NCI-H2196 treated with DMSO at 0.1 percent for 48 hours (cell line): ENCODE measurements at regions not wholly inside any gene's neighbourhood (a gene's known extent, or its start where the extent isn't known, plus 50 kb on each side); places are given as distances from the start of the nearest gene placed in this dataset.
"Not testable (repeated sequence)": the region's sequence is repeated elsewhere in the genome, so short reads cannot be mapped to it uniquely, and the experiment has no call there.

Experiments
- DNase-seq: peaks from one replicate; lab custom pipeline; 2025; ENCODE audit not compliant: unreplicated experiment; lab: John Stamatoyannopoulos, UW

DNA sequence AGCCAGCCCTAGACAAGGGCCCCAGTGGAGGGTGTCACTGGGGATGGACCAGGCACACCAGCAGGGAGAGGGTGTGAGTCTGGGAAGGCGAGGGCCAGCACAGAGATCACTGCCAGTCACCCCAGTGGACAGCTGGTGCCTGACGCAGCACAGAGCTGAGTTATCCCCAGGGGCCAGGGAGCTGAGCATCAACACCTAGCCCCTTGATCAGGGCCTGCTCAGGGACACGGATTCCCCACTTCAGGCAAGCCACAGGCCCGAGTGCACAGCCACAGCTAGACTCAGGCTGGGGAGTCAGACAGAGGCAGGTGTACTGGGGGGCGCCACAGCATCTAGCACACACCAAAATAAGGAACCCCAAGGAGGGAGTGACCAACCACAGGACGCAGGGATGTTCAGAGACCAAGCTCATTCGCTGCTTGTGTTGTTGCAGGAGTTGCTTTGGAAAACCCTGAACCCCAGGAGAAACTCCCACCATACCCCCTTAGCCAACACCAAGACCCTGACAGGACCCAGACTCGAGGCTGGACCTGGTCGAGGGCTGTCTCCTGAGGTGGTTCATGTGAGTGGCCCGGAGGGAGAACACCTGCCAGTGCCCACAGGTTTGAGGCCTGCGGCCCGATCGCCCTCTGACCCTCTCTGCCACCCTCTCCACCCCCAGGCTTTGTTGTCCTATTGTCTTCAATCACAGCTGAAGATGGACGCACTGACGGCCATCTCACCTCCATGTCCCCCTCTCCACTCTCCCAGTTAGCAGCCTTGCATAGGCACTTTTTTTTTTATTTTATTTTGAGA lies 146.8 kb downstream of the TPRA1 start:
- DNase-seq, result no peak

DNA sequence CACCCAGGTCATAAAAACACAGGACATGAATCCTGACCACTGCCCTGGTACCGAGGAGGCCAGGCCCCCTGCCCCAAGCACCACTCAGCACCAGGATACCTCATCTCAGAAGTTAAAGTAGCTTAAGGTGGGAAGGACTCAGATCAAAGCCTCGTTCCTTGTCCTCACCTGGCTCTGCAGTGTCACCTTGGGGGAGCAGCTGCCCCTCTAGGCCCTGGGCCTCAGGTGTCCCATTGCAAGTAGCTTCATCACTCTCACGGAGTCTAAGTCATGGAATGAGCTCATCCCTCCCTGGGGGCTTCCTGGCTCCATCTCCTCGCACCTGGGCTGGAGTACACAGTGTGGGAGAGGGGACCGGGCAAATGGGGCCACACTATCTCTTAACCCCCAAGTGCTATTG lies 148.0 kb downstream of the TPRA1 start:
- no peak for DNase-seq

DNA sequence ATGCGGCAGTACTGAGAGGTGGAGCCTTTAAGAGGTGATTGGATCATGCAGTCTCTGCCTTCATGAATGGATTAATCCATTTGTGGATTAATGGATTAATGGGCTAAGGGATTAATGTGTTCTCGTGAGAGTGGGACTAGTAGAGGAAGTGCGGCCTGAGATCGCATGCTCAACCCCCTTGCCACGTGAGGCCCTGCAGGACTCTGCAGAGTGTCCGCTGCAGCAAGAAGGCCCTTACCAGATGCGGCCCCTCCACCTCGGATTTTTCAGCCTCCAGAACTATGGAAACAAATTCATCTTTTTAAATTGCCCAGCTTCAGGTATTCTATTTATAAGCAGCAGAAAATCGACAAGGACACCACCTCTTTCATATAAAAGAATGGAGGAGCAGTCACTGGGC lies 148.8 kb downstream of the TPRA1 start:
- no peak for DNase-seq

DNA sequence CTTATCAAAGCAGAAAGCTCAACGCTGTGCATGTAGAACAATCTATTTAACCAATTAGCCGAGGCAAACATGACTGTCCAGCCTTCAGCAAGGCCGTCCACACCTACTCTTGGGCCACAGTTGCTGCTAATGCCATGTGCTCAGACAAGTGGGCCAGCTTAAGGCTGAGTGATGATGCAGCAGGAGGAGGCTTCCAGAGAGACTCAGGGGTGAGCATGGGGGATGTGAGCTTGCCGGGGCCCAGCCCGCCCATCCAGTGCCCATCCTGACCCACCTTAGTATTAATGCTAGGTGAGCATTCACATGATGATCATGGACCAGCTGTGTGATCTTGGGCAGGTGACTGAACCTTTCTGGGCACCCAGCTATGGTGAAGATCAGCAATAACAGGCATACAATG lies 150.1 kb downstream of the TPRA1 start:
- no peak for DNase-seq

DNA sequence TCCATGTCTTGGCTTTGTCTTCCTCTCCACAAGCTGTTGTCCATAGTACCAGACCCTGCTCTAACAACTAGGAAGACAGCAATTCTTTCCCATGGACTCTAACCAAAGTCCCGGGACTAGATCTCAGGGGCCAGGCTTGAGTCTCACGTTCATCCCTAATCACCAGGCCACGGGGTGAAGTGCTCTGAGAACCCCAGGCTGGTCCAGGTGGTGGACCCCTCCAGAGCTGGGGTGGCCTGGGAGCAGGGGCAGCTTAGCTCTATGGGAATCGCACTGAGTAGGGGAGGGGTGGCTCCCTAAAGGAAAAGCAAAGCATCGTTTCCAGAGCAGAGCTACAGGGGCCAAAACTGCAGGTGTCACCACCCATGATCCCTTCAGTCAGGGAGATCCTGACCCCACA lies 150.9 kb downstream of the TPRA1 start:
- no peak for DNase-seq

DNA sequence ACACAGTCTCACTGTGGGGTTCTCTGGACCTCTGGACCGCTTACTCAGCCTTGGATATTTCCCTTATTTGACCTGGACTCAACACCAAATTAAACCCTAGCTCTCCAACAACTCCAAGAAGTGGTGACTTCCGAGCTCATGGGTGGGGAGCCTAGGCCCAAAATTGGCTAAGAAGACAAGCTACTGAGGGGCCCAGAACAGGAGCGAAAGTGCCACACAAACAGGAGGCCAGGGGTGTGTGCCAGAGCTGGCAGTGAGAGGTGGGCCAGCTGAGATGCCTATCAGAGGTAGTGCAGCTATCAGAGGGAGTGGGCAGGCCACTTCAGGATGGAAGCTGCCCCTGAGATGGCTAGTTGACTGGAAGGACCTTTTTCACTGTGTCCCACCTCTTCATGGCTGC lies 151.1 kb upstream of the PRR20G start:
- no peak for DNase-seq

DNA sequence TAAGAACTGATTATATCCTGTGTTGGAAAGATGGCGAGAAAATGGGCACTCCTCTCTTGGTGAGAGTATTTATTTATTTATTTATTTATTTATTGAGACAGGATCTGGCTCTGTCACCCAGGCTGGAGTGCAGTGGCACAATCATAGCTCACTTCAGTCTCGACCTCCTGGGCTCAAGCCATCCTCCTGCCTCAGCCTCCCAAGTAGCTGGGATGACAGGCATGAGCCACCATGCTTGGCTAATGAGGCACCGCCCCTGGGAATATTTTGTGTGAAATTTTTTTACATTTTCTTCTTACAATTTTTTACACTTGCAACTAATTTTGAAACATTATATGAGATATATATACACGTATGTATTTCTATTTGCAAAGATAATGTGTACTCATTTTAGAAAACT lies 150.5 kb upstream of the PRR20G start:
- no peak for DNase-seq

DNA sequence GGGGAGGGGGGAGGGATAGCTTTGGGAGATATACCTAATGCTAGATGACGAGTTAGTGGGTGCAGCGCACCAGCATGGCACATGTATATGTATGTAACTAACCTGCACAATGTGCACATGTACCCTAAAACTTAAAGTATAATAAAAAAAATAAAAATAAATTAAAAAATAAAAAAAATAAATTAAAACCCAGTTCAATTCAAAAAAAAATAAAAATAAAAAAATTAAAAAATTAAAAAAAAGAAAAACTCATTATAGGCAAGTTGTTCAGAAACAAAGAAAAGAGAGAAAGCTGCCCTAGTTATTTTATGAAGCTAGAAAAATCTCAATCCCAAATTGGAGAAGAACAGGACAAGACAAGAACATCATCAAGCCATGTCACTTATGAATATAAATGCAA lies 147.5 kb upstream of the PRR20G start:
- not testable (repeated sequence) for DNase-seq

DNA sequence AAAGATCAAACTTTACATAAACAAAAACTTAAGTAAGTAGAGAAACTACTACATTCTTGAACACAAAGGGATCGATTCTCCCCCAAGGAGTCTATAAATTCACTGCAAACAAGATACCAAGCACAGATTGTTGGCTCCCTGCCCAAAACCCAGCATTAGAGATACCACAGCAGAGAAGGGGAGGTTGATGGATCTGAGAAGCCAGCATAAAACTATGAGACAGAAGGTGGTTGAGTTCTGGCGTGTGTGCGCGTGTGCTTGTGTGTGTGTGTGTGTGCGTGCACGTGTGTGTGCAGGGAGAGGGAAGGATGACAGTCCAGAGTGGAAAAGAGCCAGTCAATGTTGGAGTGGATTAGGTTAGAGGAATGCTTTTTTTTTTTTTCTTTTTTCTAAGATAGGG lies 143.2 kb upstream of the PRR20G start:
- no peak for DNase-seq

DNA sequence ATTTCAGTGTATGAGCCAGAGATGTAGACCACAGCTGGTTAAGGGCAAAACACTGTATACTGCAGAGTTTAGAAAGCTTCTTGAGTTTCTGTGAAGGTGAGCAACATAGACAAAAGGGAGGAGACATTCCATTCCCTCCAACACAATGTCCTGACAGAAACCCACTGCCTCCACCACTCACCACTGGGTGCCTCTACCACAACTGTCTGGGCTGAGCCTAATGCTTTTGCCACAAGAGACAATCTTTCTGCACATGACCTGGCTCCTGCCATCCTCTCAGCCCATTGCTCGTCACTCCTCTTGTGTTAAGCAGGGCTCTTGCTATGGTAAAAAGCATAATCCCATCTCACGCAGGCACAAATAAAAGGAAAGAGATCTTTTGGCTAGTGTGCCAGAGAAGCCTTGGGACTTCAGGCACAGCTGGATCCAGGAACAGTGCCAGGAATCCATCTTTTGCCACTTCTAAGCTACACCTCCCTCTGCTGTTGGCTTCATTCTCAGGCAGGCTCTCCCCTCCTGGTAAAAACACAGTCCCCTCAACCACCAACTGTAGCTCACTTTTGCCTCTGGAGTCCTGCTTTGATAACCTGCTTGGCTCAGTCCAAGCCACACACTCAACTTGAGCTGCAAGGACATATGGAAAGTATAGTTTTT lies 140.6 kb upstream of the PRR20G start:
- no peak for DNase-seq

DNA sequence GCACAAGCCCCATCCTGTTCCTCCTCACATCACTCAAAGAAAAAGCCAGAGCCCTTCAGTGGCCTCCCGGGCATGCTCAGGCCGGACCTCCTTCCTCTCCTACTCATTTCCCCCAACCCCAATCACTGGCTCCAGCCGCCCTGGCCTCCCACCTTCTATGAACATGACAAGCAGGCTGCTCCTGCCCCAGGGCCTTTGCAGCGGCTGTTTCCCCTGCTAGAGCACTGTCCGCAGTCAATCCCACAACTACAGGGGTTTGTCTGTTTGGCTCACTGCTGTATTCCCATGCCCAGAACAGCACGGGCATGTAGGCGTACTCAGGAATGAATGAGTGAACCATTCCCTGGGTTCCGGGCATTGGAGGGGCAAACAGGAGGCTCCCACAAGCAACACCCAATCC lies 139.8 kb upstream of the PRR20G start:
- DNase-seq, result no peak

DNA sequence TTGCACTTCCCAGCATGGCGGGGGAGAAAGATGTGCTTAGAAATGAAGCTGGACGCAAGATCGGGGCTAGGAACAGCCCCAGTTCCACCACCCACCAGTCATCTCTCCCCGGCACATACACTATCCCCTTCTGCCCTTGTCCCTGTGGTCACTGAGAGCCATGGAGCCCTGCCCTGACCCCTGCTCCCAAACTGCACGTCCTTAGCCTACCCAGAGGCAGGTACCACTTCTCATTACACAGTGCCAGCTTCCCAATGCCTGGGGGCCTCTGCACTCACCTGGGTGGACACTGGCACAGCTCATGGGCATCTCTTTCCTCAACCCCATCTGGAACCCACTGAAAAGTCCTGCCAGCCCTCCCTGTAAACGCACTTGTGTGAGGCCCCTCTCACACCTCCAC lies 139.3 kb upstream of the PRR20G start:
- DNase-seq, result no peak

DNA sequence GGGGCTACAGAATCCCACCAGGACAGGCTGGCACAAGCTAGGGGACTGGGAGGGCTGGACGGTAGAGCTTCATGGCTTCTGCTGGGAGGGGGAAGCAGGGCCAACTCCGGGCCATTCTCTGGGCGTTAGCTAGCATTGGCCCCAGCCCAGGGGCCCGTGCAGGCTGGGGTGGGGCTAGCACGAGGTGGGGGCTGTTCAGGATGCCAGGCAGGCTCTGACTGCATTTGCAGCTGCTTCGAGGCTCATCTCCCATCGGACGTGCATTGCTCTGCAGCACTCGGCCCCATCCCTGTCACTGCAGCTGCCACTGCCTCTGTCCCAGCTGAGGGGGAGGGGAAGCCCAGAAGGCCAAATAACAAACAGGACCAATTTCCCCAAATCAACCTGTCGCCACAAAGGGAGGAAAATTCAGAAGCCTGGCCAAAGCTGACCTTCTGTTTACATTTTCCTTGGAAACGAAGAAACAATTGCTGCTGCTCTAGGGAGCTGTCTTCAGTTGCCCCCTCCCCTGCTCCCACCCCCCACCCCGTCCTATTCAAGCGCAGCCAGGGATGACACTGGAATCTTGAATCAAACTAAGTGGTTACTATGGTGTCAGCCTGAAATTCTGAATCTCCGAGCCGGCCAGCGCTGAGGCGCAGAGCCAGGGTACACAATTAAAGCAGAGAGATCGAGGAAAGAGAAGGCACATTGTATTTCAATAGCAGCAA lies 138.8 kb upstream of the PRR20G start:
- DNase-seq, result no peak

DNA sequence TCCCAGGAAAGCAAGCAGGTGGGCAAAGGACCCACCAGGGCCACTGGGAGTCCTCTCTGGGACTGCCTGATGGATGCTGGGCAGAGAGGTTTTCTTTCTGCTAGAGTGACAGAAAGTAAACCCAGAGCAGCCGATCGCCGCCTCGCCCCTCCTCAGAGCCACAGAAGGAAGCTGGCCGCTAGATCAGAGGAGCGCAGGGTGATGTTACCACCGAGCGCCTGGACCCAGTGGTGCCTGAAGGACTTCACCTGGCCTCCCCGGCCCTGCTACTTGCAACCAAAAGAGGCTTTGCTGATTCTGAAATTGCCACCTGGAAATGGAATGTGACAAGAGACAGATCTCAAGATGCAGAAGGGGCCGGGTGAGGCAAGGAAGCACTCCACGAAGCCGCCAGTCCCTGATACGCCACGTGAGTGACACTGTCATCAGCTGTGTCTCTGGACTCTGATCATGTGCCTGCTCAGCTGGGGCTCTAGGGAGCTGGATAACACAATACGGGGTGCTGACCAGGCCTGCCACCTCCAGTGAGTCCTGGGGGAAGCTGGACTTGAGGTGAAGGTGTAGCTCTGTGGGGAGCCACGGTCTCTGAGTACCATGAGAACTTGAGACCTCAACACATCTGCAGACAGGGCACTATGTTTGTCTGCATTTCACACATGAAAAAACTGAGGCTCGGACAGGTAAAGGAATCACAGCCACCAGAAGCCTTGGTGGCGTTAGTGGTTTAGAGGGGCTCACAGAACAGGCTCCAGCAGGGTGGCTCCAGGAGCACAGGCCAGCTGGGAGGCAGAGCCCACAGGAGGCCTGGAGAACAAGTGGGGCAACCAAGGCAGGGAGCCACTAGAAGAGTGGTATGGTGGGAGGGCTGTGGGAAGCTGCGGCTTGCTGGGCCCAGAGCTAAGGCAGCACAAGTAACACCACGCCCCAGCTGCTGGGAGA lies 137.9 kb upstream of the PRR20G start:
- no peak for DNase-seq

DNA sequence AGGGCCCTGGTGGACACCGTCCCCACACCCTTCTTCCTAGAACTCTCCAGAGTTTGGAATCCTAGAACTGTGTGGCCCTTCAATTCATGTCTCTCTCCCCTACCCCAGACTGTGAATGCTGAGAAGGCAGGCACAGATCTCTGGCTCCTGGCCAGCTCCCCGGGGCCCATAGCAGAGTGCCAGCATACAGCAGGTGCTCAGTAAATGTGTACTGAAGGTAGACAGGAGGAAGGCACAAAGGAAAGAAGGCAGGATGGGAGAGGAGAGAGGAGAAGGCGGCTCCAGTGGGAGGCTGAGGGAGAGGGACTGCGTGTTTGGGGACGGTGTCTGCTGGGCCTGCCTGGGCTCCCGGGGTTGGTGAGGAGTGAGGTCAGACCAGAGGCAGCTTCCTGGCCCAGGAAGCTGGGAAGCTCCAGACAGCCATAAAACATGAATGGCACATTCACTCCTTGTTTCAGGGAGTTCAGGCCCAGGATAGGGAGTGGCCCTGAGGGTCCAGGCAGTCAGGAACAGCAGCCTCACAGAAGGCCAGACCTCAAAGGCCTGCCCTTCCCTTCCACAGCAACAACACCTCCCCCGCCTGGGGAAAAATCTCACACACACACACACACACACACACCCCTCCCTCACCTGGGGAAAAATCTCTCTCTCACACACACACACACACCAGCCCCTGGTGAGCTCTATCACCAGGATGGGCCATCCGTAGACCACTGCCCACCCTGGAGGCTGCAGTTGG lies 137.1 kb upstream of the PRR20G start:
- DNase-seq, result no peak

DNA sequence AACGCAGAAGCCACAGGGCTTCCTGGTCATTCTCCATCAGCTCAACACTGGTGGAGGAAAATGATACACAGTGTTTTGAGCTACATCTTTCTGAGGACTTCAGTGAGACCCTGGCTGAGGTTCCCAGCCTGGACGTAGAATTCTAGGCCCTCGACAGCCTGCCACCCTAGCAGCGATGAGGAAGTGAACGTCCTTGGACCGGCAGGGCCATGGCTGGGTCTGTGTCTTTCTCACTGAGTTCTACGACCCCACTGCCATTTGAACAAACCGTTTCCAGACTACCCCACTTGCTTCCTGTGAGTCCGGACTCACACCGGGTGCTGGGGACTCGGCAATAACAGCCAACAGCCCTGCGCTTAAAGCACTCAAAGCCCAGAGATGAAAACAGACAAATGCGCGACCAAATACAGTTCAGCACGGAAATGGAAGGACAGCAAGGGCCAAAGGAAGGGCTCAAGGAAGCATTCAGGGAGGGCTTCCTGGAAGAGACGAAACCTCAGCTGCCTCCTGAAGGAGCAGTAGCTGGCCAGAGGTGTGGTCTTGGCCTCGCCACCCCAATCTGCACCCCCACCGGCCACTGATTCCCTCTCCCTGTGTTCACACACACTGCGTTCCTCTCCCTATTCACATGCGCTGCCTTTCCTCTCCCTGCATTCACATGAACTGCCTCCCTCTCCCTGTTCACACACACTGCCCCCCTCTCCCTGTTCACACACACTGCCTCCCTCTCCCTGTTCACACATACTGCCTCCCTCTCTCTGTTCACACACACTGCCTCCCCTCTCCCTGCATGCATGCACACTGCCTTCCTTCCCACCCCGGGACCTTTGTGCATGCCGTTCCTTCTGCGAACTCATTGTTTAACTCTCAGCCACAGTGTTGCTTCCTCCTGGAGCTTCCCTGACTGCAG lies 136.3 kb upstream of the PRR20G start:
- no peak for DNase-seq

DNA sequence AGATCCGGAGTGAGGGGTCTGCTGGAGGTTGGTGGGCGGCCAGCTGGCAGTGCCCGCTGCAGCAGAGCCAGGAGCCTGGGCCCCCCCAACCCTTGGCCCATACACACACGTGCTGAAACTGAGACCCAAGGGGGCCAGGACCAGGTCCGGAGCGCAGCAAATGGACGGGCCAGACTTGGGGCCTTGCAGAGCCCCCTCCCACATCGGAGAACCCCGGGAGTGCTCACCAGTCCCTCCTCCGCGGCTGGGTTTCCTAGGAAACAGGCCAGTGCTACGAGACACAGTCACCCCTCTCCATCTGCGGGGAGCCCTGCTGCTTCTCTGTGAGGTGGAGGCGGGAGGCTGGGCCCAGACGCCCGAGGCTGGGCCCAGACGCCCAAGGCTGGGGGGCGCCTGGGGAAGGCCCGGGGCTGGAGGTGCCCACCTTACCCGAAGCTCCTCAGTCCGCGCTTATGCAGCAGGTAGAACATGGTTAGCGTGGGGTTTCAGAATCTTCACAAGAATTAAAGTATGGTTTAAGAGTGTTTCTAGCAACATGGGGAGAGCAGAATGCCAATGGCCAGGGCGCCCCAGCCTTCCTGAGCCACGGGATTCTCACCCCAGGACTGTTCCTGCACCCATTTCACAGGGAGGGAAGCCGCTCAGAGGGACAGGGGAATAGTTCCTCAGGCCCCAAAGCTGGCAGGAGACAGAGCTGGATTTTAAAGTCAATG lies 135.0 kb upstream of the PRR20G start:
- DNase-seq, result no peak

DNA sequence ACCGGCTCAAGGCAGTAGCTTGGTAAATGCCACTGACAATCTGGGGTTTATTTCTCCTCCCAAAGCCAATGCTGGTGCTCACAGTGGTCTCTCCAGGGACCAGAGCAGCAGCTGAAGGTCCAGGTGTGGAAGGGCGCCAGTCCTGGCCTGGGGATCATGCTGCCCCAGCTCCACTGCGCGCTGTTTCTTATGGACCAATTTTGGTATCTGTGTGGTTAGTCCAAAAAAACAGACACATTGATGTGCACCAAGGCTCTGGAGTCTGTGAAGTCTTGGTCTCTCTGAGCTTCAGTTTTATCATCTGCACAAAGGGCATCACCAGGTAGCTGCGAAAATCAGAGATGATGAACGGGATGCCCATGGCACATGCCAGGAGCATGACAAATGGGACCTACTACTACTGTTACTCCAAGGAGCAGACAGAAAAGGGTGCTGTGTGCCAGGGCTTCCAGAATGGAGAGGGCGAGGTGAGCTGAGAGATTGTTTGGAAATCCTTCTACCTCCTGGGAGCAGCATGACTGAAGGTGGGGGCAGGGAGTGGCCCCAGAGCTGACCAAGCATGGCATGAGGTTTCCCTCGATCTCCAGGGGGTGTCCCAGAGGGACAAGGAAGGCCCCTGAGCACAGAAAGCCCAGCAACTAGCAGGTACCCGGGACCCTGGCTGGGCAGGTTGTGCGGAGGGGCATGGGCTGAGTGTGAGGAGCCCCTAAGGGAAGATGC lies 134.3 kb upstream of the PRR20G start:
- no peak for DNase-seq
